Type B pancreatic cell (in vitro differentiated cells): ENCODE measurements at regions not wholly inside any gene's neighbourhood (a gene's known extent, or its start where the extent isn't known, plus 50 kb on each side); places are given as distances from the start of the nearest gene placed in this dataset.

ENCODE experiments used
- DNase-seq: peaks from one replicate; pipeline ENCODE4 v3.0.0; 2021; ENCODE audit warnings: mixed read lengths; ENCODE audit not compliant: unreplicated experiment; ENCODE audit errors: extremely low spot score
- H3K27ac Mint-ChIP-seq: 2 replicates; pipeline ENCODE4 v1.8.0; 2021; ENCODE audit warnings: mild to moderate bottlenecking, mixed read lengths
- H3K27me3 Mint-ChIP-seq: 2 replicates; pipeline ENCODE4 v1.8.0; 2021; ENCODE audit warnings: mixed read lengths
- H3K36me3 Mint-ChIP-seq: 2 replicates; pipeline ENCODE4 v1.8.0; 2021; ENCODE audit warnings: mixed read lengths
- H3K4me1 Mint-ChIP-seq: one replicate; pipeline ENCODE4 v1.8.0; 2021; ENCODE audit warnings: mixed read lengths; ENCODE audit not compliant: unreplicated experiment
- H3K4me3 Mint-ChIP-seq: 2 replicates; pipeline ENCODE4 v1.8.0; 2021; ENCODE audit warnings: mild to moderate bottlenecking, mixed read lengths
- H3K9me3 Mint-ChIP-seq: 2 replicates; pipeline ENCODE4 v1.8.0; 2021; ENCODE audit warnings: mixed read lengths
- CTCF ChIP-seq: fragments of 200-600 bp; sonication (generic); conservative IDR thresholded peaks from 2 replicates; pipeline ENCODE4 v1.5.0; 2021; ENCODE audit warnings: antibody characterized with exemption, mild to moderate bottlenecking

GRCh38 chr2:149921911-149922616 lies 334.5 kb upstream of the MMADHC start:
- H3K4me3 Mint-ChIP-seq: no peak overlapping the region
- no peaks in the 10 kb centered on the region for H3K27me3 Mint-ChIP-seq
- no peak for DNase-seq
- no peak overlapping the region for H3K27ac Mint-ChIP-seq
- no peaks in the 10 kb centered on the region for H3K36me3 Mint-ChIP-seq
- no peak for TF ChIP-seq CTCF
- peaks cover 6% of the 10 kb centered on the region for H3K4me1 Mint-ChIP-seq
- peaks cover 10% of the 10 kb centered on the region for H3K9me3 Mint-ChIP-seq

GRCh38 chr2:149920389-149920788 lies 332.8 kb upstream of the MMADHC start:
- Mint-ChIP-seq H3K4me1 (no peaks in the 10 kb centered on the region), H3K4me3 (no peak overlapping the region), H3K27ac (no peak overlapping the region), H3K9me3 (peaks cover 10% of the 10 kb centered on the region), H3K36me3 (no peaks in the 10 kb centered on the region), H3K27me3 (no peaks in the 10 kb centered on the region)
- no peak for TF ChIP-seq CTCF
- DNase-seq: no peak

GRCh38 chr2:149915151-149915550 lies 327.6 kb upstream of the MMADHC start:
- H3K27me3 Mint-ChIP-seq: no peaks in the 10 kb centered on the region
- H3K4me1 Mint-ChIP-seq: no peaks in the 10 kb centered on the region
- no peak for DNase-seq
- peaks cover 6% of the 10 kb centered on the region for H3K9me3 Mint-ChIP-seq
- H3K27ac Mint-ChIP-seq: no peak overlapping the region
- no peak for TF ChIP-seq CTCF
- no peaks in the 10 kb centered on the region for H3K36me3 Mint-ChIP-seq
- no peak overlapping the region for H3K4me3 Mint-ChIP-seq

- no peaks in the 10 kb centered on the region for H3K36me3 Mint-ChIP-seq
- TF ChIP-seq CTCF: no peak
- no peaks in the 10 kb centered on the region for H3K9me3 Mint-ChIP-seq
- no peak for DNase-seq
- H3K27me3 Mint-ChIP-seq: no peaks in the 10 kb centered on the region
- peaks cover 26% of the 10 kb centered on the region for H3K4me1 Mint-ChIP-seq
- H3K27ac Mint-ChIP-seq: no peak overlapping the region
- no peak overlapping the region for H3K4me3 Mint-ChIP-seq
Observed at GRCh38 chr2:149908726-149909683, 321.4 kb upstream of the MMADHC start.

GRCh38 chr2:149906886-149907285 lies 319.3 kb upstream of the MMADHC start:
- H3K27me3 Mint-ChIP-seq: no peaks in the 10 kb centered on the region
- DNase-seq: no peak
- TF ChIP-seq CTCF: no peak
- H3K36me3 Mint-ChIP-seq: no peaks in the 10 kb centered on the region
- H3K4me1 Mint-ChIP-seq: peaks cover 26% of the 10 kb centered on the region
- no peaks in the 10 kb centered on the region for H3K9me3 Mint-ChIP-seq
- no peak overlapping the region for H3K27ac Mint-ChIP-seq
- H3K4me3 Mint-ChIP-seq: no peak overlapping the region
